HG02571 (cell line): ENCODE measurements at regions not wholly inside any gene's neighbourhood (a gene's known extent, or its start where the extent isn't known, plus 50 kb on each side); places are given as distances from the start of the nearest gene placed in this dataset.
"Not testable (repeated sequence)": the region's sequence is repeated elsewhere in the genome, so short reads cannot be mapped to it uniquely, and the experiment has no call there.

Source experiments
- ATAC-seq: cut with Tn5 transposase; IDR thresholded peaks from one replicate; pipeline ENCODE4 v1.9.1; 2021; ENCODE audit warnings: mild to moderate bottlenecking, moderate library complexity; ENCODE audit not compliant: unreplicated experiment

DNA sequence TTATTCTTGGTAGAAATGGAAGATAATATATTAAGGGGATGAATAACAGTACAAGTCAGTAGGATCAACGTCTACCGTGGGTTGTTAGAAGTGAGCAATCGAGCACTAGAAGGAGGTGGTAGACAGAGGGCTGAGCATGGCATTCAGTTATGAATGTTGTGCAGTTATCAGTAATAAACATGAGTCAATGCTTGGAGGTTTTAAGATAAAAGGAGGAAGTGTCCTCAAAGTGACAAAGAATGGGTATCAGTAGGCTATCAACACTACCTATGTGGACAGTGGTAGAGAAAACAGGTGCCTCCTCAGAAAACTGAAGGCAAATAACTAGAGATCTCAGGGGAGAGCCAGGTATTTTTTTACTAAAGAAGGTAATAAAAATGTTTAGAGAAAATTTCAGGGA is 1607.0 kb downstream of the PCDH9 start:
- no peak for ATAC-seq

DNA sequence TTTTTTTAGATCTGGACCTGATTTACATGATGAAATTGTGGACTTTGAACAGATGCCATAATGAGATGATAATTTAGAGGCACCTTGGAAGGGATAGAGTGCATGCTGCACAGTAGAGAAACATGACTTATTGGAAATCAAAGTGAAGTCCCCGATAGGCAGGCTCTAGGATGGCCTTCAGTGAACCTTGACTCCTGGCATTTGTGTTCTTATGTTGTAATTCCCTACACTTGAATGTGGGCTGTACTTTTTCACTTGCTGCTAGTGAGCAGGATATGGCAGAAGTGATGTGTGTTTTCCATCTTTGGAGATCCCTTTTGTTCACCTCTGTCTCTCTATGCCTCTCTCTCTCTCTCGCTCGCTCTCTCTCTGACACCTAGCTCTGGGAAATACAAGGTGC is 1614.6 kb downstream of the PCDH9 start:
- no peak for ATAC-seq

DNA sequence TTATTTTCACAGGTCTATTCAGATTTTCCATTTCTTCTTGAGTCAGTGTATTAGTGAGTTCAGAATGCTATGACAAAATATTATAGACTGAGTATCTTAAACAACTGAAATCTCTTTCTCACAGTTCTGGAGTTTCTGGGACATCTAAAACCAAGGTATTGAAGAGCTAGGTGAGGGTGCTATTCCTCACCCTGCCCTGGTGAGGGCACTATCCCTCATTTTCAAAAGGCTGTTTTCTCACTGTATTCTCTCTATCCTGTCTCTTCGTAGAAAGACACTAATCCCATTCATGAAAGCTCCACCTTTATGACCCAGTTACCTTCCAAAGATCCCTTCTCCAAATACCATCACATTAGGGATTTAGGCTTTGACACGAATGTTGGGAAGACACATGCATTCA is 1617.1 kb downstream of the PCDH9 start:
- no peak for ATAC-seq

DNA sequence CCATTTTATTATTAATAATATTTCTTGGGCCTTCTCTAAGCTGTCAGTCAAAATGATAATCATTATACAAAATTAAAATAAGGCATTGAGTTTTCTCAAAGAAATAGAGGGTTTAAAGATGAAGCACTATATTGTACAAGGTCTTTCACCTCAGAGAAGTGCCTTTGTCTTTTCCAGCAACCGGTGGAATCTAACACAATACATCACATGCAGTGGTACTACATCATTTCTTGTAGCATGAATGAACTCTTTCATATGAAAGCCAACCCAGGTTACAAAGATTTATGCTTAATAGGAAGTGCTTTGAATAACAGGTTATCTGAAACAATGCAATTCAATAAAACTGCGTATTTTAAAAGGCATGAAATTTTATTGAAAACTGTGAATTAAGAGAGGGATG is 1620.8 kb downstream of the PCDH9 start:
- ATAC-seq, result no peak

DNA sequence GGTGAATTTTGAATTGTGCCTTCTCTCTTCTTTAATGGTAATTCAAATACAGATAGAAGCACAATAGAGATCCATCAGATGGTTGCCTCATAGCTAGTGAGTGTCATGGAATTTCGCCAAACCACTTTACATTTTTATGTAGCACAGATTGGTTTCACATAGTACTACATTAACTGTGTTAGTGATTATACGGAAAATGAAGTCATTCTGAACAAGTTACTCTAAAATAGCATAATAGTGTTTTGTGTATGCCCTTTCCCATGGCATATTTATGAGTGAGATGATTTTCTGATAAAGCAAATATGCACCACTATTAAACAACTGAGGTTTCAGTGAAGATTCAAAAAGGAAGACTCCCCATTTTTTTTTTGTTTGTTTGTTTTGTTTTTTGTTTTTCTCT is 1623.5 kb downstream of the PCDH9 start:
- no peak for ATAC-seq

DNA sequence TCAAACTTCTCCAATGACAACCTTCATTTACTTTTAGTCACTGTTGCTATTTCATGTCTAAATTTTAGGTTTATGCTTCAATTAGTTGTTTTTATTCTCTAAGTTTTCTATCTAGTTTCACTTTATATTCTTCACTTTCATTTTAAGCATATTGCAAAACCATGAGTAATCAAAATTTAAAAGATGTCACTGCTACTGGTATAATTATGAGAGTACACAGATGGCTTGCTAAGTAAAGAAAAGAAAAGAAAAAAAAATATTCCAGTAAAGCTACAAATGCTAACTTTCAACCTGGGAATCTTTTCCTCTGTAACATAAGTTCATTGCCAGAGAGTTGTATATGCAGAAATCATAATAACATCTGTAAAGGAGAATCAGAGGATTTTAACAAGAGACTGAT is 1624.7 kb downstream of the PCDH9 start:
- no peak for ATAC-seq

DNA sequence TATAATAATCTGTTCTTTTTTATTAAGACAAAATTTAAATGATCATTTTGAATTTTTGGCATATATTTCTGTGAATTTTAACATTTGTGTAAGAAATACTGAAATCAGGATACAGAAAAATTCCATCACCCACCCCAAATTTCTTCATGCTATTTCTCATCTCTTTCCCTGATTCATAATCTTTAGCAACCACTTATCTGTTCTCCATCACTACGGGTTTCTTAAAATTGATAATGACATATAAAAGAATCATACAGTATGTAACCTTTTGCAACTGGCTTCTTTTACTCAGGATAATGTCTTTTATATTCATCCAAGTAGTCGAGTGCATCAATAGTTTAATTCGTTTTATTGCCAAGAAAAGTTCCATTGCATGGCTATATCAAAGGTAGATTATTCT is 1627.0 kb downstream of the PCDH9 start:
- no peak for ATAC-seq

DNA sequence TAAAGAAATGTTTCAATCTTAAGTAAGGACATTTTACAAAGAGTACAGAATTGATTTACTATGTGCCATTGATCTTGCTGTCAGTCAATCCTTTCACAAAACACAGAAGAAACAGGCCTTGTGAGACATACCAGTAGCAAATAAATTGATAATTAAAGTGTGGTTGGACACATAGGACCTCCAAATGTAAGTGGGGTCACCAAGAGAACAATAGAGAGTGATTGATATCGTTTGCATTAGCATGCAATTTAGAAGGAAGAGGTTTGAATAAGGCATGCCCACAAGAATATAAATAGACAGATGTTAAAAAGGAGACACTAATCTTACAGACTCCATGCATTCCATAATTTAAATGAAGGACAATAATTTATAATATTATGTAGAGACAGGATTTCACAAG is 1628.3 kb downstream of the PCDH9 start:
- no peak for ATAC-seq

DNA sequence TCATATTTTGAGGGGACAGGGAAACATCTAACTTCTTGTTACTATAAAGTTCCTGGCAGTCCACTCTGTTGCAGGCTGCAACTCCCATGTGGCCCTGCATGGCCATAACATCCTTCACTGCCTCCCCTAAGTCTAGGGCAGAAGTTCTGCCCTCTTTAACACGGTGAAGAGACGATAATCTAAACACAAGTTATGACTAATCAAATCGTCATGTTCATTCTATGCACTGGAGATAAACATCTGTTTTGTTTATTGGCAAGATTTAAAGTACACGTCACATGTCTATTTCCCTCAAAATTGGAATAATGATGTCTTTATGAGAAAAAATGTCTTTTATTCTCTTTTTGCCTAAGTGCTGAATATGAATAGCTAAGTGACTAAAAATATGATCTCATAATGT is 1629.4 kb downstream of the PCDH9 start:
- ATAC-seq, result no peak

DNA sequence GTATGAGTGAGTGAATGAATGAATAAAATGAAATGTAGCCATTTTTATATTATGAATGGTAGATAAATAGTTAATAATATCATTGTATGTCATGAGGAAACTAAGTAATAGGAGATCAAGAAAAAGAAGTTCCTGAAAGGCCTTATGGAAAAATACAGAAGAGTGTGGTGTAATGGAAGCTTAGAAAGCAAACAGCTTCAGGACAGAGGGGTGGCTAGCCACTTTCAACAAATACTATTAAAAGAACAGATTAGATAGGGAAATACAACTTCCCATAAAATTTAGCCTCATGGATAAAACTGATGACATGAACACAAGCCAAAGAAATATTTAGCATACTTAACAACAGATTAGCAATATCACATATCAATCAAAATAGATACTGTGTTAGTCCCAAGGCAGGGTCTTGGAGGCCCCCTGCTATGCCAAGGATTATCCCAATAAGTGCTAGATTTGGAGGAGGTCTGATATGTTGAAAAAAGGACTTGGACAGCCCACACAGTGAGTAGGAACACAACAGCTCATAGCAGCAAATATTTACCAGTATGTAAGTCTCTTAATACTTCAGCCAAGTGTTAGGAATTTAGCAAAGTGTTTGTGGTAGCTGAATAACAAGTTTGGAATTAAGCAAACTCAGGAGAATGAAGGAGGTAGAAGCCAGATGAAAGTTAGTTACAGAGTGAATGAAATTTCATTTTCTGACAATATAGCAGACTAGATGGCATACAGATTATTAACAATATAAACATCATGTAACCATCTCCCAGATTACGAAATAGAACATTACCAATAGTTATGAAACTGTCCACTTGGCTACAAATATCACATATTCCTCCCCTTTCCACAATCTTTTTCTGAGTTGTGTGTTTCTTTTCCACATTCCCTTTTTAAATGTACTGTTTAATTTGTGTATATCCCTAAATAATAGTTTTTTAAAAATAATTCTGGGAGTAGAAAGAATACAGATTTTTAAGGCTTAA is 1632.0 kb downstream of the PCDH9 start:
- ATAC-seq, result no peak

DNA sequence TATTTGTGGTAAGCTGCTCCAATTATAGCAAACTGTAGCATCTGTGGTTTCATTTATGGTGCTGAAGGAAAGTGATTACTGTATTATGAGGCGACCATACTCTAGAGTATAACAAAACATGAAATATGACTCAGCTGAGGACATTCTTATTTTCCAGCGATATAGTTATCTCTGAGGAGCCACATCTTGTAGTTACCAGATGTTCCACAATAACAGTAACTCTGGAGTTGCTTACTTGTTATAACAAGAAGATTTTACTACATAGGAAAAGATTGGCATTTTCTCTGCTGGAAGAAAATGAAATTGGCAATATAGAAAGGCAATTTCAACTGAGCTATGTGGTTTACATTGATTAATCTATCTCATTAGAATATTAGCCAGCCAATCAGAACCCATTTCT is 1634.2 kb downstream of the PCDH9 start:
- no peak for ATAC-seq

DNA sequence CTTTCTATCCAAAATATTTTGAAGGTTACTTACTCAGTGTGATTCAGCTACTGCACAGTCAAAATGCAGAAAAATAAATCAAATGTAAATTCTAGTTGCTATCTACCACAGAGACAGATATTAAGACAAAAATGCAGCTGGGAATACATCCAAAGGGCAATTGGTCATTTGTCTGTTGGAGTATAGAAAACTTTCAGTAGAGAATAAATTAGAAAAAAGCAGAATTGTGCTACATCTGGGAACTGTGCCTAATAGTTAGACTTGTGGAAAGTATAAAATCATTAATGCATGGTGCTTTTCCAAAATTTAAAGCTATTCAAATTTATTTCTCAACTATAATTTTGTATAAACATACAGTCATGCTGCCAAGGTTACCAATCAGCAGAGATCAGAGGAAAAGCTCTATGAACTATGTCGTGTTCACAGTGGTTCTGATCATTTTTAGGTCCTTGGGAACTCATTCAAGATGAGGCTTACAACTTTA is 1635.8 kb downstream of the PCDH9 start:
- ATAC-seq, result no peak

DNA sequence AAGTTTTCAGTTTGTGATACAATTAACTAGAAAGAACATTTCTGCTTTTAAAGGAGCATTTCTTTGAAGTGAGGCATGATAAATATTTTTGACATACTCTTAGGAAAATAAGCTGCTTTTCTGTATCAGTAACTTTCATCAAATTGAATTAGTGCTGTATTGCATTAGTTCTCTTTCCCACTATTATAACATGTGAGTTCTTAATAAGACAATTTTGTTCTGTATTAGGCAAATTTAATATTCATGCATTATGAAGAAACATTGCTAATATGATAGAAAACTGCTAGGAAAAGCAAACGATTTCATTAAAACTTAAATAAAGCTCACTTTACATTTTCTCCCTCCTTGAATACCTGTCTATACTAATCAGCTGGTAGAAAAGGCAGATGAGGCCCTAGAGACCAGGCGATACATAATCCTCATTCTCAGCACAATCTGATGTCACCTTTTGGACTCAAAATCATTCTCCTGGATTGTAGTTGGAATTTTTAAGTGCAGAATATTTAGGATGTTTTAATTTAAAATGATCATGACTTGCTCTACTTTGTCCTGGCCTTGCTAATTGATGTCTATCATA is 1636.8 kb downstream of the PCDH9 start:
- ATAC-seq, result no peak

DNA sequence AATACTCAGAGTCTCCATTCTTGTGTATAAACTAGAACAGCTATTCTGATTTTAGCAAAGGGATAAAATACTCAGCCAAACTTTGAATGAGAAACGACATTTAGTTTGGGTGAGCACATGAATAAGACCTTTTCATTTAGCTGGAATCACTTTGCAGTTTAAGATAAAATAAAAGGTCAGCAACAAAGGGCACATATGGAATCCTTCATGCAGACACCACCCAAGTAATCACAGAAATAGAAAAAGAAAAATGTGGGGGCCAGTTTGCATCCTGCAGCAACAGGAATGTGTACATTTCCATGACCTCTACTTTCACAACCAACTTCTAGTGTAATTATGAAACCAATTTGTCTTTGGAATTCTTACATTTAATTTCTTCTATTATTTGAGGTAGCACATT is 1637.4 kb downstream of the PCDH9 start:
- no peak for ATAC-seq

DNA sequence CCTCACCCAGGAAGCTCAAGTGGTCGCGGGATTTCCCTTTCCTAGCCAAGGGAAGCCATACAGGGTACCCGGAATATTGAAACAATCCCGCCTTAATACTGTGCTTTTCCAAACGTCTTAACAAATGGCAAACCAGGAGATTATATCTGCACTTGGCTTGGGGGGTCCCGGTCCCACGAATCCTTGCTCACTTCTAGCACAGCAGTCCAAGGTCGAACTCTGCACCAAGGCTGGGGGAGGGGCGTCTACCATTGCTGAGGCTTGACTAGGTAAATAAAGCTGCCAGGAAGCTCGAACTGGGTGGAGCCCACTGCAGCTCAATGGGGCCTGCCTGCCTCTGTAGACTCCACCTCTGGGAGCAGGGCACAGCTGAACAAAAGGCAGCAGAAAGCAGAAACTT is 1644.8 kb downstream of the PCDH9 start:
- ATAC-seq, result no peak

DNA sequence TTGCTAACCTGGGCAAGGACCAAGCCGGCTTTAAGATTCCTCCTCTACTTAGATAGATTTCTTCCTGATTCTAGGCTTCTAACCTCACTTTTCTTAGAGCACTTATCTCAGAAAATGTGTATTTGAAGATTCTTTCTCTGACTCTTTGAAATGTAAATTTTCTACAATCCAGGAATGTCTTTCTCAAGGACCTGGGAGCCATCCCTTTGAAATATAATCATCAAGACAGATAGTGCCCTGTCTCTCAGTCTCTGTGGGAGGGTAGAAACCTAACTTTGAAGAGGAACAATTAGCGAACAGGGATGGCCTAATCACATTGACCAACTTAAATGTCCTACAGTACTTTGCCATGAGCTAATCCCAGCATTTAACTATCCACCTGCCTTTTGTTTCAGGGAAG is 1646.0 kb downstream of the PCDH9 start:
- no peak for ATAC-seq

DNA sequence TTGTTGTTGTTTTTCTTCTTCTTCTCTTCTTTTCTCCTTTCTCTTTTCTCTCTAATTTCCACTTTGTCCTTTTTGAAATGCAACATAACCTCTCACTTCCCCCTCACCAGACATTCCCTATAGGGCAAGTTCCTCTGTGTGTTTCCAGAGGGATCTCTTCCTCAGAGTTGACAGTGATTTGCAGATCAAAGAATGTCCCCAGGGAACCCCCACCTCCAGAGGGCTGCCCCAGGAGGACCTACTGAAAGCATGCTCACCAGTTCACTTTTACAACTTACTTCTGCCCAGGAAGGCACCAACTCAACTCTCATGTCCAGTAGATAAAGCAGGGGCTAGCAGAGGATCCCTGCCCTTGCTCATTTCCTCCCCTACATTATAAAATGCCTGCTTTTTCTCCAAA is 1648.0 kb downstream of the PCDH9 start:
- no peak for ATAC-seq

DNA sequence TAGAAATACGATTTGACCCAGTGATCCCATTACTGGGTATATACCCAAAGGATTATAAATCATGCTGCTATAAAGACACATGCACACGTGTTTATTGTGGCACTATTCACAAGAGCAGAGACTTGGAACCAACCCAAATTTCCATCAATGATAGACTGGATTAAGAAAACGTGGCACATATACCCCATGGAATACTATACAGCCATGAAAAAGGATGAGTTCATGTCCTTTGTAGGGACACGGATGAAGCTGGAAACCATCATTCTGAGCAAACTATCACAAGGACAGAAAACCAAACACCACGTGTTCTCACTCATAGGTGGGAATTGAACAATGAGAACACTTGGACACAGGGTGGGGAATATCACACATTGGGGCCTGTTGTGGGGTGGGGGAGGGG is 1665.6 kb downstream of the PCDH9 start:
- ATAC-seq, result not testable (repeated sequence)

DNA sequence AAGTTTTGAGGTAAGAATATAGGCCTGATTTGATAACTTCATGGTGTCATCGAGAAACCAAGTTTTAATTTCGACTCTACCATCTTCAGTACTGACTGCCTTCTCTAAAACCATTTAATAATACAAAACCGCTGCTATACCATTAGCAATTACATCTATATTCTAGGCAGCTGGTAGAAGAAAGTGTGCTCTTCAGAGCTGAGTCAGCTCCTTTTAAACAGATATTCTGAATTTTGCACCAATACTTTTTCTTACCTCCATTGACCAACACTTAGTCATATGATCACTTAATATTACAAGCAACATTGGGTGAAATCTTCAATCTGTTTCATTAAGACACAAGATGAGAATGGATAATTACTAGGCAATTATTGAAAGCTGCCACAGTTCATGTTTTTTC is 1667.8 kb downstream of the PCDH9 start:
- ATAC-seq, result no peak

DNA sequence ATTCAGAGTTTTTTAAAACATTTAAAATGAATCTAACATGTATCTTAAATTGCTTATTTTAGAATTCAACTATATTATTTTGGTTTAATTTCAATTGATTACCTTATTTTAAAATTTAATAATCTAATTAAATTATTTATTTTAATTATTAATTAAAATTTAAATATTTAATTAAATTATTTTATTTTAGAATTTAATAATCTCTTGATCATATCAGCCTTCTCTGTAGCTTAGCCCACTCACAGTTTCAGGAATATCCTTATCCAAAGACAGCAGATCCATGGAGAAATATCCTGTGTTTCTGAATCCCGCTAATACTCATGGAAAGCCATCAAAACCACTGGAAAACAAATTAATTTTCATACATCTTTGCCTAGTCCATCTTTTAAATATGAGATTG is 1669.2 kb downstream of the PCDH9 start:
- no peak for ATAC-seq

DNA sequence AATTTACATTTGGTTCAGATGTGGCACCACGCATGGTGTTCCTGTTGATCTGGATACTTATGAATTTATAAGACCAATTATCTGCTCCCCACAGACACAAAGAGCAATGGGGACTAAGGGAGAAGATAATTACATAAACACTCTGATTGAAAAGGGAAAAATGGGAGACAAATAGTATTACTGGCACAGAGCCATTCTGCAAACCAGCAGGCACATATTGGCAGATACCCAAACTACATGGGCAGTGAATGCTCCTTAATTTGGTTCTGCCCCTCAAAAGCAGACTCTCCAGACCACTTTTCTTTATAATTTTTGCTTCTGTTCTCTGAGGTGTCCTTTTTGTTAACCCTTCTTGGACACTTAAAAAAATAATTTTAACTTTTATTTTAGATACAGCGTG is 1674.2 kb downstream of the PCDH9 start:
- no peak for ATAC-seq

DNA sequence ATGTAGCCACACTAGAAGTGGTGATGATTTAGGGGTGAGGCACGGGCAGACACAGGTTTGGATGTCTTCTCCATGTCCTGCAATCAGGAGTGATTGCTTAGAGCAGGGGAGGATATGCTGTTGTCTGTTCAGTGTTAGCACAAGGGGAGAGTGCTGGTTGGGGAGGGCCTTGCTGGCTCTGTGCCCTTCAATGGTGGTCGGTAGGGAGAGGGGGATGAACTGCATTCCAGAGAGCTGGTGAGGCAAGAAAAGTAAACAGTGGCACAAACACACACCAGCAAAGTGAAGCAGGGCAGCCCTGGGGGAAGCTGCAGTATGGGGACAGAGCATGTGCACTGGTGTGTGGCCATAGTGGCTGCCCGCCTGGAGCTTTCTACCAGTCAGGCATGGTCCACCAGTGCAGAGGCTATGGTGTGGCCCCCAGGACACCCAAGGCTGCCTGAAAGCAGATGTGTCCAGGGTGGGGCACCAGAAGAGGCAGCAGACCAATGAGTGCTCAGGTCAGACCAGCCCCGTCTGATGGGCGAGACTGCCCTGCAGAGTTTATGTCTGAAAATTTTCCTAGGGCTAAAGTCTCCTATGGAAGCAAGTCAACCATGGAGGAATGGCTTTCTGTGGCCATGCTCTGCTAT is 1676.9 kb downstream of the PCDH9 start:
- no peak for ATAC-seq
